GM23338 (cell line): ENCODE measurements at regions not wholly inside any gene's neighbourhood (a gene's known extent, or its start where the extent isn't known, plus 50 kb on each side); places are given as distances from the start of the nearest gene placed in this dataset.

Experiments used
- CREB1 ChIP-seq: fragments of 250-450 bp; sonication (Bioruptor Pico); IDR thresholded peaks from 2 replicates; pipeline ENCODE4 v1.5.0; 2020; ENCODE audit warnings: low read depth, mild to moderate bottlenecking, moderate library complexity
- CTCF ChIP-seq, 2 experiments: fragments of 200-600 bp in 1 of 2; sonication (generic) in 1 of 2; conservative IDR thresholded peaks; 2 replicates each; pipeline versions ENCODE4 v1.5.1 to v1.6.1; 2016 to 2017; ENCODE audit warnings: antibody characterized with exemption in 2 of 2, low read depth in 2 of 2, mild to moderate bottlenecking in 2 of 2, moderate library complexity in 1 of 2
- EZH2 ChIP-seq: fragments of 200-600 bp; sonication (generic); IDR thresholded peaks from one replicate; pipeline ENCODE4 v1.8.0; 2017; ENCODE audit warnings: antibody characterized with exemption, mild to moderate bottlenecking, low read depth; ENCODE audit not compliant: unreplicated experiment
- EZH2phosphoT487 ChIP-seq: fragments of 200-600 bp; sonication (generic); IDR thresholded peaks from one replicate; pipeline ENCODE4 v1.8.1; 2018; ENCODE audit warnings: antibody characterized with exemption; ENCODE audit not compliant: unreplicated experiment
- JUNB ChIP-seq: IDR thresholded peaks from one replicate; pipeline ENCODE4 v1.6.1; 2016; ENCODE audit warnings: antibody characterized with exemption; ENCODE audit not compliant: unreplicated experiment
- NANOG ChIP-seq: IDR thresholded peaks from 2 replicates; pipeline ENCODE4 v1.6.1; 2016; ENCODE audit warnings: antibody characterized with exemption, borderline replicate concordance
- POLR2AphosphoS5 ChIP-seq: IDR thresholded peaks from 2 replicates; pipeline ENCODE4 v1.6.1; 2016; ENCODE audit warnings: antibody characterized with exemption, low read depth
- REST ChIP-seq: IDR thresholded peaks from one replicate; pipeline ENCODE4 v1.6.1; 2018; ENCODE audit warnings: antibody characterized with exemption; ENCODE audit not compliant: unreplicated experiment
- ZNF114 ChIP-seq: fragments of 250-450 bp; sonication (Bioruptor Pico); IDR thresholded peaks from 2 replicates; pipeline ENCODE4 v1.5.0; 2020; ENCODE audit warnings: mild to moderate bottlenecking, moderate library complexity
- TF ChIP-seq, protein P1 (sequence below): IDR thresholded peaks from 2 replicates; pipeline ENCODE4 v1.6.1; 2016; ENCODE audit warnings: antibody characterized with exemption

DNA sequence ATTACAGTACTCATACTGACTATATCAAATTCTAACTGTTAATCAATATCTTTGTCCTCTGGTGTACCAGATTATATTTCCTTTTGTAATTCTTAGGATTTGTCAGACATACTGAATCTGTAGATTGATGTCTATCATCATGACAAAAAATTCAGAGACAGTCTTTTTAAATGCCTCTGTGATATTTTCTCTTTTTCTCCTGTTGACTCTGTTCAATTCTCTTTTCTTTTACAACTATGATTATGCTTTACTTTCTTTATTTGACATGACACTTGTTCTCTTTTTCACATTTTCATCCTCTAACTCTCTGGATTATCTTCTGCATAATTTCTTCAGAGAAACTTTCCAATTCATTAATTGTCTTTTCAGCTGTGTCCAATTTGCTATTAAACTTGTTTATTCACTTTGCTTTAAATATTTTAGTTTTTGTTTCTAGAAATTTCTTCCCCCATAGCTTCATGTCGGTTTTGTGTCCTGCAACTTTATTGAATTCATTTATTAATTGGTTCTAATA, 153.6 kb downstream of the PFKFB3 start:
- TF ChIP-seq, protein P1, sequence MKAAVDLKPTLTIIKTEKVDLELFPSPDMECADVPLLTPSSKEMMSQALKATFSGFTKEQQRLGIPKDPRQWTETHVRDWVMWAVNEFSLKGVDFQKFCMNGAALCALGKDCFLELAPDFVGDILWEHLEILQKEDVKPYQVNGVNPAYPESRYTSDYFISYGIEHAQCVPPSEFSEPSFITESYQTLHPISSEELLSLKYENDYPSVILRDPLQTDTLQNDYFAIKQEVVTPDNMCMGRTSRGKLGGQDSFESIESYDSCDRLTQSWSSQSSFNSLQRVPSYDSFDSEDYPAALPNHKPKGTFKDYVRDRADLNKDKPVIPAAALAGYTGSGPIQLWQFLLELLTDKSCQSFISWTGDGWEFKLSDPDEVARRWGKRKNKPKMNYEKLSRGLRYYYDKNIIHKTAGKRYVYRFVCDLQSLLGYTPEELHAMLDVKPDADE: no peak
- TF ChIP-seq CTCF (conservative IDR thresholded peaks at IDR 0.05; ENCODE audit: low read depth in 2 of 2) (no peak), CREB1 (no peak), EZH2 (no peak), EZH2phosphoT487 (no peak), REST (no peak), ZNF114 (no peak), POLR2AphosphoS5 (no peak), JUNB (no peak), NANOG (no peak)
